ENCODE measurements at regions not wholly inside any gene's neighbourhood (a gene's known extent, or its start where the extent isn't known, plus 50 kb on each side); places are given as distances from the start of the nearest gene placed in this dataset.

- Histone ChIP-seq H3K9me3 (no peaks in the 10 kb centered on the region), H3K36me3 (no peaks in the 10 kb centered on the region), H3K4me3 (no peak overlapping the region), H3K27me3 (replicated peaks in 1 of 7) (peaks cover 0 to 11% (median 0%) of the 10 kb centered on the region in 7 donors), H3K27ac (no peak overlapping the region), H3K4me1 (no peaks in the 10 kb centered on the region)
- DNase-seq: no peak
- TF ChIP-seq, protein P1, sequence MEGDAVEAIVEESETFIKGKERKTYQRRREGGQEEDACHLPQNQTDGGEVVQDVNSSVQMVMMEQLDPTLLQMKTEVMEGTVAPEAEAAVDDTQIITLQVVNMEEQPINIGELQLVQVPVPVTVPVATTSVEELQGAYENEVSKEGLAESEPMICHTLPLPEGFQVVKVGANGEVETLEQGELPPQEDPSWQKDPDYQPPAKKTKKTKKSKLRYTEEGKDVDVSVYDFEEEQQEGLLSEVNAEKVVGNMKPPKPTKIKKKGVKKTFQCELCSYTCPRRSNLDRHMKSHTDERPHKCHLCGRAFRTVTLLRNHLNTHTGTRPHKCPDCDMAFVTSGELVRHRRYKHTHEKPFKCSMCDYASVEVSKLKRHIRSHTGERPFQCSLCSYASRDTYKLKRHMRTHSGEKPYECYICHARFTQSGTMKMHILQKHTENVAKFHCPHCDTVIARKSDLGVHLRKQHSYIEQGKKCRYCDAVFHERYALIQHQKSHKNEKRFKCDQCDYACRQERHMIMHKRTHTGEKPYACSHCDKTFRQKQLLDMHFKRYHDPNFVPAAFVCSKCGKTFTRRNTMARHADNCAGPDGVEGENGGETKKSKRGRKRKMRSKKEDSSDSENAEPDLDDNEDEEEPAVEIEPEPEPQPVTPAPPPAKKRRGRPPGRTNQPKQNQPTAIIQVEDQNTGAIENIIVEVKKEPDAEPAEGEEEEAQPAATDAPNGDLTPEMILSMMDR (IDR thresholded peaks at IDR 0.05 in 8 of 11, conservative IDR thresholded peaks at IDR 0.05 in 3 of 11): no peak
- no peak for TF ChIP-seq POLR2A (IDR thresholded peaks at IDR 0.05)
- TF ChIP-seq POLR2AphosphoS5 (IDR thresholded peaks at IDR 0.05): no peak
- 71 to 82% (median 77%) methylated on average over 6 of the region's 6 CpGs for WGBS, 5 donors
- intact Hi-C loops (cut with DNase I; ENCODE audit: low total_unique reads): loop anchor here (10.0 kb wide), 1 partner anchor 49 kb away; no protein-coding TSS in a partner anchor
Observed at GRCh38 chr4:10253765-10254164, 137.2 kb upstream of the WDR1 start.

GRCh38 chr4:10245751-10246150 is 129.2 kb upstream of the WDR1 start:
- H3K4me1 ChIP-seq: no peaks in the 10 kb centered on the region
- peaks cover 0 to 11% (median 0%) of the 10 kb centered on the region in 7 donors for H3K27me3 ChIP-seq (replicated peaks in 1 of 7)
- no peaks in the 10 kb centered on the region for H3K36me3 ChIP-seq
- 63 to 77% (median 72%) methylated on average over 7 of the region's 7 CpGs for WGBS, 5 donors
- no peaks in the 10 kb centered on the region for H3K9me3 ChIP-seq
- H3K4me3 ChIP-seq: no peak overlapping the region
- no peak overlapping the region for H3K27ac ChIP-seq
- intact Hi-C loops (cut with DNase I; ENCODE audit: low total_unique reads): no loop called here
- TF ChIP-seq POLR2A (IDR thresholded peaks at IDR 0.05) (no peak), POLR2AphosphoS5 (IDR thresholded peaks at IDR 0.05) (no peak)
- TF ChIP-seq, protein P1 (IDR thresholded peaks at IDR 0.05 in 8 of 11, conservative IDR thresholded peaks at IDR 0.05 in 3 of 11): no peak
- DNase-seq: no peak

DNA sequence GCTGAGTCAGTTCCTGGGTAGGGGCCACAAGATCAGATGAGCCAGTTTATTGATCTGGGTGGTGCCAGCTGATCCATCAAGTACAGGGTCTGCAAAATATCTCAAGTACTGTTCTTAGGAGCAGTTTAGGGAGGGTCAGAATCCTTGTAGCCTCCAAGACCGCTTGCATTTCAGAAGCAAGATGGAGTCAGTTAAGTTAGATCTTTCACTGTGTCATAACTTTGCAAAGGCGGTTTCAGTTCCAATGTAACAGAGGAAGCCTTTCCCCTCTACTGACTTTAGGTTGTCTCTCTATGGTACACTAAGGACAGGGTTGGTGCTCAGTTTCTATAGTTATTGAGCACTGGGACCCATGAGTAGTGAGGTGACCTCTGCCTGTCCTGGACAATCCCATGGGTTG is 127.3 kb upstream of the WDR1 start:
- no peaks in the 10 kb centered on the region for H3K36me3 ChIP-seq
- H3K27me3 ChIP-seq (replicated peaks in 1 of 7): peaks cover 0 to 4% (median 0%) of the 10 kb centered on the region in 7 donors
- H3K27ac ChIP-seq: no peak overlapping the region
- H3K4me3 ChIP-seq: no peak overlapping the region
- TF ChIP-seq POLR2A (IDR thresholded peaks at IDR 0.05) (no peak), POLR2AphosphoS5 (IDR thresholded peaks at IDR 0.05) (no peak)
- TF ChIP-seq, protein P1 (IDR thresholded peaks at IDR 0.05 in 8 of 11, conservative IDR thresholded peaks at IDR 0.05 in 3 of 11): no peak
- 71 to 91% (median 84%) methylated on average over 2 of the region's 2 CpGs for WGBS, 5 donors
- no peaks in the 10 kb centered on the region for H3K9me3 ChIP-seq
- intact Hi-C loops (cut with DNase I; ENCODE audit: low total_unique reads): no loop called here
- DNase-seq: no peak
- no peaks in the 10 kb centered on the region for H3K4me1 ChIP-seq

DNA sequence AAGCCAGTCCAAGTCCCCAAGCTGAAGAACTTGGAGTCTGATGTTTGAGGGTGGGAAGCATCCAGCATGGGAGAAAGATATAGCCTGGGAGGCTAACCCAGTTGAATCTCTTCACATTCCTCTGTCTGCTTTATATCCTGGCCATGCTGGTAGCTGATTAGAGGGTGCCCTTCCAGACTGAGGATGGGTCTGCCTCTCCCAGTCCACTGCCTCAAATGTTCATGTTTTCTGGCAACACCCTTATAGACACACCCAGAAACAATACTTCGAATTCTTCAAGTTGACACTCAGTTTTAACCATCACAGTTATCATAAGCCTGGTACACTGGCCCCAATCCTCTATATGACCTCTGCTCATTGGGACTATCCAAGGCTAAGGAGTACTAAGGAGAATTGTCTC is 124.1 kb upstream of the WDR1 start:
- 0 to 31% (median 17%) methylated on average over 1 of the region's 1 CpG for WGBS, 5 donors
- intact Hi-C loops (cut with DNase I; ENCODE audit: low total_unique reads): no loop called here
- Histone ChIP-seq H3K27ac (no peak overlapping the region), H3K4me3 (no peak overlapping the region), H3K9me3 (no peaks in the 10 kb centered on the region), H3K36me3 (no peaks in the 10 kb centered on the region), H3K4me1 (no peaks in the 10 kb centered on the region), H3K27me3 (replicated peaks in 1 of 7) (no peaks in the 10 kb centered on the region)
- no peak for DNase-seq
- TF ChIP-seq, protein P1 (IDR thresholded peaks at IDR 0.05 in 8 of 11, conservative IDR thresholded peaks at IDR 0.05 in 3 of 11): no peak
- TF ChIP-seq POLR2A (IDR thresholded peaks at IDR 0.05) (no peak), POLR2AphosphoS5 (IDR thresholded peaks at IDR 0.05) (no peak)

Data from spleen (tissue), 11 donors.